Endothelial cell of umbilical vein (primary cell): ENCODE measurements at regions not wholly inside any gene's neighbourhood (a gene's known extent, or its start where the extent isn't known, plus 50 kb on each side); places are given as distances from the start of the nearest gene placed in this dataset.

Experiments used
- BruUV-seq: library from RNA; stranded (reverse); fragments of 400-500 nt; replicated peaks from 2 replicates; lab custom pipeline; 2021; lab: Mats Ljungman, UMichigan
- CTCF ChIA-PET: fragments of 300-600, 350-600 bp; sonication (Branson Sonifier 250); formaldehyde crosslinking; loops from one replicate; lab custom pipeline; 2021; ENCODE audit warnings: antibody characterized with exemption, inconsistent platforms; lab: Charles Lee
- POLR2A ChIA-PET: fragments of 300-600, 350-600 bp; sonication (Branson Sonifier 250); formaldehyde crosslinking; loops from one replicate; lab custom pipeline; 2021; ENCODE audit warnings: antibody characterized with exemption, inconsistent platforms; lab: Charles Lee
- DNase-seq: peaks from one replicate; pipeline ENCODE4 v3.0.0-alpha.2; 2011; ENCODE audit warnings: low read depth, low spot score
- FAIRE-seq: peaks from 2 replicates; lab custom pipeline; 2011; peaks lifted over from hg19 to GRCh38; lab: Jason Lieb, UNC
- H2AFZ ChIP-seq: 2 replicates; pipeline ENCODE4 v1.6.0; 2012; ENCODE audit warnings: low read depth, low read length, control low read depth, inconsistent platforms
- H3K27ac ChIP-seq: 2 replicates; pipeline ENCODE4 v1.5.1; 2011; ENCODE audit warnings: low read depth, mild to moderate bottlenecking, control low read depth, low read length, moderate library complexity; ENCODE audit not compliant: insufficient read depth
- H3K27me3 ChIP-seq, 2 experiments: 2 replicates each; pipeline versions ENCODE4 v1.6.0 to v1.6.1; 2011; ENCODE audit warnings: low read length in 2 of 2, mixed read lengths in 1 of 2; ENCODE audit not compliant: control insufficient read depth in 2 of 2, insufficient read depth in 2 of 2
- H3K36me3 ChIP-seq, 2 experiments: 2 replicates in 1 of 2; 3 replicates in 1 of 2; pipeline ENCODE4 v1.5.1; 2011; ENCODE audit warnings: low read length in 2 of 2, mild to moderate bottlenecking in 1 of 2, moderate library complexity in 1 of 2; ENCODE audit not compliant: control insufficient read depth in 2 of 2, insufficient read depth in 2 of 2; ENCODE audit errors: extremely low read depth in 1 of 2
- H3K4me1 ChIP-seq: 3 replicates; pipeline ENCODE4 v1.5.1; 2011; ENCODE audit warnings: mild to moderate bottlenecking, low read length; ENCODE audit not compliant: control insufficient read depth, insufficient read depth; ENCODE audit errors: extremely low read depth
- H3K4me2 ChIP-seq: 2 replicates; pipeline ENCODE4 v1.6.1; 2011; ENCODE audit warnings: low read length, control low read depth, mixed read lengths; ENCODE audit not compliant: insufficient read depth
- H3K4me3 ChIP-seq, 3 experiments: fragments of 200-600 bp in 1 of 3; sonication (generic), shearing (Covaris generic) in 1 of 3; replicated peaks in 1 of 3; 2 replicates each; pipeline ENCODE4 v1.5.1; 2011 to 2016; ENCODE audit warnings: control low read depth in 3 of 3, low read length in 3 of 3, mild to moderate bottlenecking in 2 of 3, inconsistent platforms in 1 of 3, low read depth in 1 of 3, moderate library complexity in 1 of 3; ENCODE audit not compliant: insufficient read depth in 1 of 3
- H3K79me2 ChIP-seq: 2 replicates; pipeline ENCODE4 v1.6.0; 2012; ENCODE audit warnings: low read length, inconsistent platforms; ENCODE audit not compliant: control insufficient read depth, insufficient read depth
- H3K9ac ChIP-seq: replicated peaks from 2 replicates; pipeline ENCODE3; 2011; ENCODE audit warnings: low read length, control low read depth; ENCODE audit not compliant: insufficient read depth; ENCODE audit errors: extremely low read depth
- H3K9me1 ChIP-seq: replicated peaks from 3 replicates; pipeline ENCODE4 v1.6.0; 2011; ENCODE audit warnings: mild to moderate bottlenecking, low read length; ENCODE audit not compliant: control insufficient read depth, insufficient read depth; ENCODE audit errors: extremely low read depth
- H3K9me3 ChIP-seq: replicated peaks from 2 replicates; pipeline ENCODE4 v1.5.1; 2012; ENCODE audit warnings: low read length, inconsistent platforms; ENCODE audit not compliant: control insufficient read depth, insufficient read depth
- H4K20me1 ChIP-seq: replicated peaks from 2 replicates; pipeline ENCODE3; 2011; ENCODE audit warnings: mild to moderate bottlenecking, low read length; ENCODE audit not compliant: control insufficient read depth, insufficient read depth; ENCODE audit errors: extremely low read depth
- CTCF ChIP-seq, 2 donors: IDR thresholded peaks; 1 replicate in 1 of 2; 2 replicates in 1 of 2; pipeline ENCODE4 v1.5.1; 2011; ENCODE audit warnings: low read length in 2 of 2, mild to moderate bottlenecking in 2 of 2, moderate library complexity in 2 of 2, control low read depth in 1 of 2, inconsistent platforms in 1 of 2, low read depth in 1 of 2; ENCODE audit not compliant: insufficient read depth in 1 of 2; ENCODE audit errors: extremely low read depth in 1 of 2
- EZH2 ChIP-seq: IDR thresholded peaks from 2 replicates; pipeline ENCODE4 v1.6.1; 2012; ENCODE audit warnings: borderline replicate concordance, low read depth, mild to moderate bottlenecking, moderate library complexity, low read length, inconsistent platforms; ENCODE audit not compliant: severe bottlenecking
- FOS ChIP-seq: IDR thresholded peaks from 2 replicates; pipeline ENCODE4 v1.6.1; 2011; ENCODE audit warnings: mild to moderate bottlenecking, low read length, moderate library complexity, borderline replicate concordance; ENCODE audit not compliant: insufficient read depth
- GATA2 ChIP-seq: IDR thresholded peaks from 2 replicates; pipeline ENCODE4 v1.7.0; 2011; ENCODE audit warnings: low read depth, mild to moderate bottlenecking, moderate library complexity, mixed read lengths, low read length; ENCODE audit not compliant: insufficient read length, insufficient read depth
- JUN ChIP-seq: IDR thresholded peaks from 2 replicates; pipeline ENCODE4 v1.6.1; 2011; ENCODE audit warnings: borderline replicate concordance, low read depth; ENCODE audit not compliant: insufficient read length, insufficient read depth
- MYC ChIP-seq: IDR thresholded peaks from one replicate; pipeline ENCODE4 v1.6.1; 2011; ENCODE audit warnings: mild to moderate bottlenecking, low read depth, low read length
- POLR2A ChIP-seq: IDR thresholded peaks from 2 replicates; pipeline ENCODE4 v1.6.1; 2012; ENCODE audit warnings: low read depth, mild to moderate bottlenecking, control low read depth, low read length
- POLR2AphosphoS5 ChIP-seq: IDR thresholded peaks from 2 replicates; pipeline ENCODE4 v1.6.1; 2012; ENCODE audit warnings: low read depth, mild to moderate bottlenecking, control low read depth, low read length, moderate library complexity; ENCODE audit not compliant: insufficient read depth
- dilution Hi-C: fragments of 300-500 bp; cut with MboI; formaldehyde crosslinking; loops from one replicate; pipeline ENCODE4 v1.15.0; 2019; ENCODE audit warnings: low sequenced_read_pairs; ENCODE audit not compliant: extremely low pct_ligation_motif_present
- intact Hi-C: fragments of 100-400 bp; cut with micrococcal nuclease; formaldehyde crosslinking; loops from one replicate; pipeline ENCODE4 v1.10.0; 2022
- TF ChIP-seq, protein P1 (sequence below): IDR thresholded peaks from 2 replicates; pipeline ENCODE4 v1.6.1; 2011; ENCODE audit not compliant: insufficient read depth, insufficient read length

- Histone ChIP-seq H3K9me1 (no peaks in the 10 kb centered on the region), H2AFZ (no peak overlapping the region), H3K4me3 (no peak overlapping the region), H3K9me3 (no peaks in the 10 kb centered on the region), H3K27ac (no peak overlapping the region), H3K9ac (no peak overlapping the region), H3K36me3 (no peaks in the 10 kb centered on the region), H3K4me2 (no peak overlapping the region), H3K27me3 (no peaks in the 10 kb centered on the region), H3K4me1 (no peaks in the 10 kb centered on the region), H4K20me1 (no peaks in the 10 kb centered on the region), H3K79me2 (no peaks in the 10 kb centered on the region)
- CTCF ChIA-PET: no interaction called here
- dilution Hi-C loops (no loop called here), intact Hi-C loops (no loop called here)
- no TSS peak for BruUV-seq
- no peak for DNase-seq
- FAIRE-seq: no peak
- POLR2A ChIA-PET: no interaction called here
- no peak for TF ChIP-seq FOS
- TF ChIP-seq POLR2AphosphoS5: no peak
- TF ChIP-seq, protein P1, sequence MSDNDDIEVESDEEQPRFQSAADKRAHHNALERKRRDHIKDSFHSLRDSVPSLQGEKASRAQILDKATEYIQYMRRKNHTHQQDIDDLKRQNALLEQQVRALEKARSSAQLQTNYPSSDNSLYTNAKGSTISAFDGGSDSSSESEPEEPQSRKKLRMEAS: no peak
- no peak for TF ChIP-seq EZH2
- TF ChIP-seq MYC: no peak
- no peak for TF ChIP-seq CTCF (IDR thresholded peaks at IDR 0.05; ENCODE audit: extremely low read depth in 1 of 2, insufficient read depth in 1 of 2, low read depth in 1 of 2, low read length in 2 of 2)
- TF ChIP-seq JUN: no peak
- TF ChIP-seq GATA2: no peak
- no peak for TF ChIP-seq POLR2A
Observed at GRCh38 chr14:100451264-100451663, 128.1 kb downstream of the SLC25A47 start.
